LNCAP (cell line): ENCODE measurements at regions not wholly inside any gene's neighbourhood (a gene's known extent, or its start where the extent isn't known, plus 50 kb on each side); places are given as distances from the start of the nearest gene placed in this dataset.

Experiments used
- CTCF ChIP-seq: fragments of 450-650 bp; IDR thresholded peaks from 2 replicates; pipeline ENCODE4 v1.5.1; 2017; ENCODE audit warnings: mild to moderate bottlenecking

DNA sequence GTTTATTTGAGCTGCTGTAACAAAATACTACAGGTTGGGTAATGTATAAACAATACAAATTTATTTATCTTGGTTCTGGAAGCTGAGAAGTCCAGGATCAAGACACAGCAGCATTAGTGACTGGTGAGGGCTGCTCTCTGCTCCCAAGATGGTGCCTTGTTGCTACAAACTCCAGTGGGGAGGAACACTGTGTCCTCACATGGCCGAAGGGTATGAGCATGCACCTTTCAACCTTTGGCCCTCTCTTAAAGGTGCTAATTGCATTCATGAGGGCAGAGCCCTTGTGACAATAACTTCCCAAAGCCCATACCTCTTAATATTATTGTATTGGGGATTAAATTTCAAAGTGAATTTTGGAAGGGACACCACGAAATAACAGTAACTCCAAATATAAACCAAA, 55.3 kb upstream of the ATP1B1 start:
- TF ChIP-seq CTCF = no peak

DNA sequence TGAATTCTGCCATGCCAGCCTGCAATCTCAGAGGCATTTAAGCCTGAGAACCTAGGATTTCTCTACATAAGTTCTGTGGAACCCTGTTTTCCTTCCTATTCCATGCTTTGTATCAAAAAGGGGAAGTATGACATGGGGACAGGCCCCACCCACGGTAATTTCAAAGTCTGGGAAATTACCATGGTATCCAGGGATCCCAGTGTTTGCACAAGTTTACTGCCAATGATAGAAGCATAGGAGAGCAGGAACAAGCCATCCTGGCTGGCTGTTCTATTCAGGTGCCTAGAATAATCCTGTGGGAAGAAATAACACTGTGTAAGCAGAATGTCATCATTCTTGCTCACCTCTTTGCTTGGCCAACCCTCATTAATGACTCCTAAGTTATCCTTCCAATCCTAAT, 53.8 kb upstream of the ATP1B1 start:
- no peak for TF ChIP-seq CTCF

DNA sequence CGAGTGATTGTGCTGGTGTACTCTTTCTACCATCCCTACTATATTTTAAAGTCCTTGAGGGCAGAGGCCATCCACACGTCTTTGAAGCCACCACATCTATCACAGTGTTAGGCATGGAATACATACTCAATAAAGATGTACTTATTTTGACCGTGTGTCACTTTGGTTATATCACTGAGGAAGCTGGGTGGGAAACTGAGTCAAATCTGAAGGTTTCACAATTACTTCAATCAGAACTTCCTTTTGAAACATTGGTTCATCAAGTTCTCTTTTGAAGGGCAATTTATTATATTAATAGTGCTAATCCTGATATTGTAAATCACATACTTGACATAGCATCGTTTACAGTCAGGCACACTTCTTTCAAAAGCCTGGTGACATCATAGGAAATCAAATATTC, 53.3 kb upstream of the ATP1B1 start:
- TF ChIP-seq CTCF = no peak
